DND-41 (cell line): ENCODE measurements at regions not wholly inside any gene's neighbourhood (a gene's known extent, or its start where the extent isn't known, plus 50 kb on each side); places are given as distances from the start of the nearest gene placed in this dataset.

Experiments
- ATAC-seq: fragments of 200-7000 bp; cut with Tn5 transposase; 3 replicates; pipeline ENCODE4 v1.9.1; 2021; ENCODE audit warnings: low read depth; ENCODE audit not compliant: insufficient read depth
- DNase-seq: peaks from one replicate; pipeline ENCODE4 v3.0.0-alpha.2; 2020
- H2AFZ ChIP-seq: 2 replicates; pipeline ENCODE4 v1.6.0; 2012; ENCODE audit warnings: low read depth, low read length
- H3K27ac ChIP-seq: 2 replicates; pipeline ENCODE4 v1.5.1; 2012; ENCODE audit warnings: low read length, inconsistent platforms
- H3K27me3 ChIP-seq: fragments of 200-600 bp; sonication (generic); 2 replicates; pipeline ENCODE4 v1.6.0; 2012; ENCODE audit warnings: low read length, mild to moderate bottlenecking, inconsistent platforms; ENCODE audit not compliant: insufficient read depth, poor library complexity
- H3K36me3 ChIP-seq: 2 replicates; pipeline ENCODE4 v1.5.1; 2012; ENCODE audit warnings: low read length, inconsistent platforms; ENCODE audit not compliant: insufficient read depth
- H3K4me1 ChIP-seq: 2 replicates; pipeline ENCODE4 v1.5.1; 2012; ENCODE audit warnings: mild to moderate bottlenecking, low read length; ENCODE audit not compliant: insufficient read depth
- H3K4me2 ChIP-seq: 2 replicates; pipeline ENCODE4 v1.6.0; 2012; ENCODE audit warnings: mild to moderate bottlenecking, moderate library complexity, low read length, inconsistent platforms; ENCODE audit not compliant: insufficient read depth
- H3K4me3 ChIP-seq, 2 experiments: fragments of 200-600 bp in 1 of 2; shearing (Covaris generic) in 1 of 2; 2 replicates each; pipeline ENCODE4 v1.5.1; 2012 to 2016; ENCODE audit warnings: inconsistent platforms in 2 of 2, low read length in 2 of 2, mild to moderate bottlenecking in 2 of 2, low read depth in 1 of 2, moderate library complexity in 1 of 2
- H3K79me2 ChIP-seq: 2 replicates; pipeline ENCODE4 v1.6.0; 2012; ENCODE audit warnings: low read length, inconsistent platforms; ENCODE audit not compliant: insufficient read depth
- H3K9ac ChIP-seq: 2 replicates; pipeline ENCODE4 v1.6.0; 2012; ENCODE audit warnings: low read depth, mild to moderate bottlenecking, inconsistent platforms, low read length, moderate library complexity
- H3K9me3 ChIP-seq: 2 replicates; pipeline ENCODE4 v1.5.1; 2012; ENCODE audit warnings: low read length, moderate library complexity, mild to moderate bottlenecking, inconsistent platforms; ENCODE audit not compliant: insufficient read depth, severe bottlenecking
- H4K20me1 ChIP-seq: 2 replicates; pipeline ENCODE4 v1.6.0; 2012; ENCODE audit warnings: low read length; ENCODE audit not compliant: insufficient read depth
- EZH2 ChIP-seq: IDR thresholded peaks from 3 replicates; pipeline ENCODE4 v1.6.1; 2012; ENCODE audit warnings: borderline replicate concordance, low read depth, mild to moderate bottlenecking, moderate library complexity, low read length, inconsistent platforms; ENCODE audit not compliant: severe bottlenecking
- TF ChIP-seq, protein P1 (sequence below): IDR thresholded peaks from 2 replicates; pipeline ENCODE4 v1.5.1; 2012; ENCODE audit warnings: borderline replicate concordance, low read length, moderate library complexity, mild to moderate bottlenecking; ENCODE audit not compliant: poor library complexity, severe bottlenecking; ENCODE audit errors: extremely low read depth

DNA sequence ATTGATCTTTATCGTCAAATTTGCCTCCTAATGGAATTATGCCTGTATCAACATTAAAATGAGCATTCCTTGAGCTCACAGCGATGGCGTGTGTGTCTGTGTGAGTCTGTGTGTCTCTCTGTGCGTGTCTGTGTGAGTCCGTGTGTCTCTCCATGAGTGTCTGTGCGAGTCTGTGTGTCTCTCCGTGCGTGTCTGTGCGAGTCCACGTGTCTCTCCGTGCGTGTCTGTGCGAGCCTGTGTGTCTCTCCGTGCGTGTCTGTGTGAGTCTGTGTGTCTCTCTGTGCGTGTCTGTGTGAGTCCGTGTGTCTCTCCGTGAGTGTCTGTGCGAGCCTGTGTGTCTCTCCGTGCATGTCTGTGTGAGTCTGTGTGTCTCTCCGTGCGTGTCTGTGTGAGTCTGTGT is 326.5 kb upstream of the B3GAT1 start:
- TF ChIP-seq EZH2 = no peak
- no peaks in the 10 kb centered on the region for H3K79me2 ChIP-seq
- no peak for DNase-seq
- H3K4me1 ChIP-seq = peaks cover 59% of the 10 kb centered on the region
- H3K4me3 ChIP-seq = no peak overlapping the region
- H3K4me2 ChIP-seq = no peak overlapping the region
- no peaks in the 10 kb centered on the region for H3K9me3 ChIP-seq
- ATAC-seq = no peak
- no peak overlapping the region for H2AFZ ChIP-seq
- no peak overlapping the region; the same call in 1 of the 2 replicates for H3K27ac ChIP-seq
- H3K27me3 ChIP-seq = no peaks in the 10 kb centered on the region
- H4K20me1 ChIP-seq = no peaks in the 10 kb centered on the region
- H3K36me3 ChIP-seq = no peaks in the 10 kb centered on the region
- no peak overlapping the region for H3K9ac ChIP-seq

DNA sequence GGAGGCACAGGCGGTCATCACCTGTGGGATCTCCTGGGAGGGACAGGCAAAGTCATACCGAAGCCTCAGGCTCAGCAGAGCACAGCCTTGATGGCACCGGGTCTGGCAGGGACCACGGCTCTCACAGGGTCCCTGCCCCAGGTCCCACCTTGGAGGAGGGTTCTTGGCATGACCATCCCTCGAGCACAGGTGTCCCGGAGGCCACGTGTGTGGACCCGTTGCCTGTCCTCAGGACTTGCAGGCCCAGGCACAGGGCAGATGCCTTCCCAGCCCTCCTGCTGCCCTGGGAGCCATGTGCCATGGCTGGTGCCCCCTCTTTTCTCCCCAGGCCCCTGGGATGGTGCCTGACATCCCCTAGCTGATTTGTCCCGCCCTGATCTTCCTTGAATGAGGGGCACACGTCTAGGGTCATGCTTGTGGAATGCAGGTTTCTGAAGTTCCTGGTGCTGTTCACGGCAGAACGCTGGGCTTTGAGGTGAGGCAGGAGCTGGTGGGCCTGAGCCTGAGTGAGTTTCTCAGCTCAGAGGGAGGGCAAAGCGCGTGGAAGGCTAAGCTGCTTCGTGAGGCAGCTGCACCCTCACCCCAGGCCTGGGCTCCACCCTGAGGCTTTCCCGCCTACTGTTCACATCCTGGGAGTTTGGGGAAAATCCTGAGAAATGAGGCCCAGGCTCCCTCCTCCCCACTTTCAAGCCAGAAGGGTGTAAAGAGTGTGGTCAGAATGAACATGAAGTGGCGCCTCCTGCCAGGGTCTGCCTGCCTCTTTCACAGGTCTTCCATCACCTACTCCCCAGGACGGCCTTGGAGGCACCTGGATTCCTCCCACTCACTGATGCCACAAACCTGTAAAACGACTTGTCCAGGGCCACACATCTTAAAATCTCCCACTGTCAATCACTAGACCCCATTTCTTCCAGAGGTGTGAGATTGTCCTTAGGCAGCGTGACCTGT is 325.8 kb upstream of the B3GAT1 start:
- Histone ChIP-seq H2AFZ (no peak overlapping the region), H3K4me3 (no peak overlapping the region), H4K20me1 (no peaks in the 10 kb centered on the region), H3K9me3 (no peaks in the 10 kb centered on the region), H3K27ac (0 out of 2 replicates have a peak overlapping the region, but pooled peaks have one; percentile 24), H3K79me2 (no peaks in the 10 kb centered on the region), H3K9ac (no peak overlapping the region), H3K4me1 (peaks cover 52% of the 10 kb centered on the region), H3K27me3 (no peaks in the 10 kb centered on the region), H3K36me3 (no peaks in the 10 kb centered on the region), H3K4me2 (no peak overlapping the region)
- DNase-seq = no peak
- TF ChIP-seq, protein P1, sequence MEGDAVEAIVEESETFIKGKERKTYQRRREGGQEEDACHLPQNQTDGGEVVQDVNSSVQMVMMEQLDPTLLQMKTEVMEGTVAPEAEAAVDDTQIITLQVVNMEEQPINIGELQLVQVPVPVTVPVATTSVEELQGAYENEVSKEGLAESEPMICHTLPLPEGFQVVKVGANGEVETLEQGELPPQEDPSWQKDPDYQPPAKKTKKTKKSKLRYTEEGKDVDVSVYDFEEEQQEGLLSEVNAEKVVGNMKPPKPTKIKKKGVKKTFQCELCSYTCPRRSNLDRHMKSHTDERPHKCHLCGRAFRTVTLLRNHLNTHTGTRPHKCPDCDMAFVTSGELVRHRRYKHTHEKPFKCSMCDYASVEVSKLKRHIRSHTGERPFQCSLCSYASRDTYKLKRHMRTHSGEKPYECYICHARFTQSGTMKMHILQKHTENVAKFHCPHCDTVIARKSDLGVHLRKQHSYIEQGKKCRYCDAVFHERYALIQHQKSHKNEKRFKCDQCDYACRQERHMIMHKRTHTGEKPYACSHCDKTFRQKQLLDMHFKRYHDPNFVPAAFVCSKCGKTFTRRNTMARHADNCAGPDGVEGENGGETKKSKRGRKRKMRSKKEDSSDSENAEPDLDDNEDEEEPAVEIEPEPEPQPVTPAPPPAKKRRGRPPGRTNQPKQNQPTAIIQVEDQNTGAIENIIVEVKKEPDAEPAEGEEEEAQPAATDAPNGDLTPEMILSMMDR = no peak
- TF ChIP-seq EZH2 = no peak
- no peak for ATAC-seq

DNA sequence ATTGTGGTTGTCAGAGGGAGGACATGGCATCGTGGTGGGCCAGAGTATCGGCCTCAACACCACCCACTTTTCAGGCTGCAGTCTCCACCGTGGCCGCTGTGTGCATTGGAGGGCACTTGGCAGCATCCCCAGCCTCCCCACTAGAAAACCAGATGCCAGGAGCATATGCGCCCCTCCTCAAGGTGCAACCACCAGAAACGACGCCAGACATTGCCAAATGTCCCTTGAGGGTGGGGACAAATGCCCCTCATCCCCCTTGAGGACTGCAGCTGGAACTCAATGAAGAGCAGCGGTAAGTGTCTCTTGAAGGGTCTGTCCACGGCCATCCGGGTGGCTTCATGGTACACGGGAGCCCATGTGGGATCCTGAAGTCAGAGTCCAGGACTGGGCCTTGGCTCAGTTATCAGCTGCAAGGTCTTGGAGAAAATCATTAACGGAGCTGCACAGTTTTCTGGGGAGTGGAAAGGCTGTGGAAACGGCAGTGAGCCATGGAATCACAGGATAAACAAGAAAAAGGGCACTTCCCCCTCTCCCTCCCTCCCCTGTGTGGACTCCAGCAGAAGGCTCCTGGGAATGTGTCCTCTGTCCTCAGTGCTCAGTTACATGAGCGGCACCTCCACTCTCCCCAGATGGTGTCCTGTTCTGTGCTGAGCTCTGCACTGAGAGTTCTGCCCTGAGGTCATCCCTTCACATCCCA is 324.4 kb upstream of the B3GAT1 start:
- Histone ChIP-seq H3K4me1 (peaks cover 38% of the 10 kb centered on the region), H3K79me2 (no peaks in the 10 kb centered on the region), H3K4me2 (no peak overlapping the region), H3K27ac (peak overlapping the region; percentile 13; the same call in 1 of the 2 replicates), H3K9me3 (no peaks in the 10 kb centered on the region), H3K27me3 (no peaks in the 10 kb centered on the region), H3K9ac (no peak overlapping the region), H3K4me3 (no peak overlapping the region), H4K20me1 (no peaks in the 10 kb centered on the region), H3K36me3 (no peaks in the 10 kb centered on the region), H2AFZ (no peak overlapping the region)
- TF ChIP-seq, protein P1 = no peak
- no peak for TF ChIP-seq EZH2
- DNase-seq = no peak
- no peak for ATAC-seq

DNA sequence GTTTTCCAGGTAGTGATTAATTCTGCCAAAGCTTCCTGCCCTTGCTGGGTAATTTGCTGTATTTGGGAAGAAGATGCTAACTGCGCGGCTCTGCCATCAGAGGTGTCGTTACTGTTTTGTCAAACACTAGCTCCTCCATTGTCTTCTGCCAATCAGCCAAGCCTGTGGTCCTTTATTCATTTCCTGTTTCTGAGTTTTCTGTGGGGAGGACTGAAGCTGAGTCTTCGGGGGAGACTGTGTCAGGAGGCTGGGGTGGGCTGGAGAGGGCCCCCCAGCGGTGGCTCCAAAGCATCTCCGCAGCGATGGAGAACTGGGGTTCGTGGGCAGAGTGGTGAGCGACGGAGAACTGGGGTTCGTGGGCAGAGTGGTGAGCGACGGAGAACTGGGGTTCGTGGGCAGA is 322.9 kb upstream of the B3GAT1 start:
- TF ChIP-seq EZH2 = no peak
- TF ChIP-seq, protein P1 = no peak
- ATAC-seq = peak; percentile 61; the same call in 2 of the 3 replicates
- Histone ChIP-seq H3K79me2 (no peaks in the 10 kb centered on the region), H3K4me2 (no peak overlapping the region), H4K20me1 (no peaks in the 10 kb centered on the region), H3K27ac (peak overlapping the region; percentile 37; the same call in 1 of the 2 replicates), H2AFZ (no peak overlapping the region), H3K4me3 (no peak overlapping the region), H3K36me3 (no peaks in the 10 kb centered on the region), H3K9me3 (no peaks in the 10 kb centered on the region), H3K4me1 (peaks cover 27% of the 10 kb centered on the region), H3K27me3 (no peaks in the 10 kb centered on the region), H3K9ac (no peak overlapping the region)
- no peak for DNase-seq
